Neutrophil (primary cell): ENCODE measurements at regions not wholly inside any gene's neighbourhood (a gene's known extent, or its start where the extent isn't known, plus 50 kb on each side); places are given as distances from the start of the nearest gene placed in this dataset.

Source experiments
- H3K27ac ChIP-seq: fragments of 200-600 bp; sonication (generic); 2 replicates; pipeline ENCODE4 v1.5.1; 2016; ENCODE audit warnings: mild to moderate bottlenecking, moderate library complexity
- H3K27me3 ChIP-seq: fragments of 200-600 bp; sonication (generic); 2 replicates; pipeline ENCODE4 v1.6.0; 2016; ENCODE audit warnings: mild to moderate bottlenecking
- H3K36me3 ChIP-seq: fragments of 200-600 bp; sonication (generic); 2 replicates; pipeline ENCODE4 v1.5.1; 2017
- H3K4me1 ChIP-seq, 2 experiments: fragments of 200-600 bp in 1 of 2; sonication (generic) in 1 of 2; 1 replicate in 1 of 2; 2 replicates in 1 of 2; pipeline versions ENCODE4 v1.5.1 to v1.6.1; 2013 to 2016; ENCODE audit warnings: low read depth in 1 of 2, low read length in 1 of 2, mild to moderate bottlenecking in 1 of 2, moderate library complexity in 1 of 2; ENCODE audit not compliant: control insufficient read depth in 1 of 2, insufficient read depth in 1 of 2
- H3K4me3 ChIP-seq, 2 experiments: fragments of 200-600 bp in 1 of 2; sonication (generic) in 1 of 2; 1 replicate in 1 of 2; 2 replicates in 1 of 2; pipeline ENCODE4 v1.5.1; 2013 to 2016; ENCODE audit warnings: low read depth in 1 of 2, low read length in 1 of 2, mild to moderate bottlenecking in 1 of 2, moderate library complexity in 1 of 2
- H3K9me3 ChIP-seq: fragments of 200-600 bp; sonication (generic); 2 replicates; pipeline ENCODE4 v1.5.1; 2016
- CTCF ChIP-seq: fragments of 200-600 bp; sonication (generic); IDR thresholded peaks from 2 replicates; pipeline ENCODE4 v1.5.1; 2016; ENCODE audit warnings: antibody characterized with exemption

GRCh38 chr7:138352570-138353461 lies 107.2 kb upstream of the TRIM24 start:
- Histone ChIP-seq H3K27ac (no peak overlapping the region), H3K9me3 (peaks cover 10% of the 10 kb centered on the region), H3K36me3 (no peaks in the 10 kb centered on the region), H3K27me3 (no peaks in the 10 kb centered on the region), H3K4me3 (no peak overlapping the region), H3K4me1 (no peaks in the 10 kb centered on the region)
- no peak for TF ChIP-seq CTCF

GRCh38 chr7:138354066-138354465 lies 106.0 kb upstream of the TRIM24 start:
- no peaks in the 10 kb centered on the region for H3K36me3 ChIP-seq
- H3K9me3 ChIP-seq, result peaks cover 7% of the 10 kb centered on the region
- no peak for TF ChIP-seq CTCF
- no peaks in the 10 kb centered on the region for H3K4me1 ChIP-seq
- no peak overlapping the region for H3K4me3 ChIP-seq
- no peaks in the 10 kb centered on the region for H3K27me3 ChIP-seq
- no peak overlapping the region for H3K27ac ChIP-seq

- Histone ChIP-seq H3K27ac (no peak overlapping the region), H3K36me3 (no peaks in the 10 kb centered on the region), H3K4me3 (no peak overlapping the region), H3K27me3 (no peaks in the 10 kb centered on the region), H3K4me1 (no peaks in the 10 kb centered on the region), H3K9me3 (peaks cover 7% of the 10 kb centered on the region)
- TF ChIP-seq CTCF, result no peak
Observed at GRCh38 chr7:138355254-138355653, 104.8 kb upstream of the TRIM24 start.

- Histone ChIP-seq H3K27me3 (no peaks in the 10 kb centered on the region), H3K27ac (no peak overlapping the region), H3K4me3 (no peak overlapping the region), H3K4me1 (no peaks in the 10 kb centered on the region), H3K36me3 (no peaks in the 10 kb centered on the region), H3K9me3 (peaks cover 9% of the 10 kb centered on the region)
- no peak for TF ChIP-seq CTCF
Observed at GRCh38 chr7:138358850-138359341, 101.2 kb upstream of the TRIM24 start.

GRCh38 chr7:138359870-138360559 lies 100.0 kb upstream of the TRIM24 start:
- no peak overlapping the region for H3K27ac ChIP-seq

More at GRCh38 chr7:138359870-138360559, 100.0 kb upstream of the TRIM24 start:
- Histone ChIP-seq H3K4me3 (no peak overlapping the region), H3K27me3 (no peaks in the 10 kb centered on the region), H3K4me1 (no peaks in the 10 kb centered on the region), H3K36me3 (no peaks in the 10 kb centered on the region), H3K9me3 (peaks cover 9% of the 10 kb centered on the region)
- TF ChIP-seq CTCF, result no peak
